Kidney tubule cell (primary cell): ENCODE measurements at regions not wholly inside any gene's neighbourhood (a gene's known extent, or its start where the extent isn't known, plus 50 kb on each side); places are given as distances from the start of the nearest gene placed in this dataset.
"Not testable (repeated sequence)": the region's sequence is repeated elsewhere in the genome, so short reads cannot be mapped to it uniquely, and the experiment has no call there.

ENCODE experiments used
- DNase-seq: peaks from one replicate; pipeline ENCODE4 v3.0.0-alpha.2; 2018; ENCODE audit warnings: low spot score

GRCh38 chr4:126529997-126530396 is 1102.8 kb upstream of the INTU start:
- DNase-seq: no peak

- DNase-seq: no peak
Measured at GRCh38 chr4:126530996-126531585, 1101.7 kb upstream of the INTU start.

- no peak for DNase-seq
Measured at GRCh38 chr4:126532527-126532926, 1100.2 kb upstream of the INTU start.

GRCh38 chr4:126533146-126533805 is 1099.5 kb upstream of the INTU start:
- no peak for DNase-seq

GRCh38 chr4:126539771-126540170 is 1093.0 kb upstream of the INTU start:
- DNase-seq: no peak

- DNase-seq: no peak
Measured at GRCh38 chr4:126541820-126542219, 1090.9 kb upstream of the INTU start.

- no peak for DNase-seq
Measured at GRCh38 chr4:126544276-126544675, 1088.5 kb upstream of the INTU start.

GRCh38 chr4:126546197-126546596 is 1086.6 kb upstream of the INTU start:
- DNase-seq: not testable (repeated sequence)

- no peak for DNase-seq
Measured at GRCh38 chr4:126547352-126547751, 1085.4 kb upstream of the INTU start.

GRCh38 chr4:126548890-126549289 is 1083.9 kb upstream of the INTU start:
- DNase-seq: no peak

GRCh38 chr4:126552321-126552720 is 1080.4 kb upstream of the INTU start:
- DNase-seq: no peak

- no peak for DNase-seq
Measured at GRCh38 chr4:126553248-126553647, 1079.5 kb upstream of the INTU start.

- no peak for DNase-seq
Measured at GRCh38 chr4:126558596-126558995, 1074.2 kb upstream of the INTU start.

GRCh38 chr4:126559961-126560360 is 1072.8 kb upstream of the INTU start:
- DNase-seq: no peak

GRCh38 chr4:126560794-126561193 is 1072.0 kb upstream of the INTU start:
- no peak for DNase-seq

- no peak for DNase-seq
Measured at GRCh38 chr4:126563389-126563788, 1069.4 kb upstream of the INTU start.

- no peak for DNase-seq
Measured at GRCh38 chr4:126564283-126564854, 1068.4 kb upstream of the INTU start.

GRCh38 chr4:126568652-126569570 is 1063.8 kb upstream of the INTU start:
- DNase-seq: no peak

- no peak for DNase-seq
Measured at GRCh38 chr4:126572264-126572663, 1060.5 kb upstream of the INTU start.

GRCh38 chr4:126582737-126583136 is 1050.0 kb upstream of the INTU start:
- DNase-seq: no peak

GRCh38 chr4:126583509-126583908 is 1049.2 kb upstream of the INTU start:
- DNase-seq: no peak

GRCh38 chr4:126591583-126591982 is 1041.2 kb upstream of the INTU start:
- no peak for DNase-seq

- DNase-seq: peak; percentile 3
Measured at GRCh38 chr4:126592088-126592487, 1040.7 kb upstream of the INTU start.
